ENCODE measurements at regions not wholly inside any gene's neighbourhood (a gene's known extent, or its start where the extent isn't known, plus 50 kb on each side); places are given as distances from the start of the nearest gene placed in this dataset.

DNA sequence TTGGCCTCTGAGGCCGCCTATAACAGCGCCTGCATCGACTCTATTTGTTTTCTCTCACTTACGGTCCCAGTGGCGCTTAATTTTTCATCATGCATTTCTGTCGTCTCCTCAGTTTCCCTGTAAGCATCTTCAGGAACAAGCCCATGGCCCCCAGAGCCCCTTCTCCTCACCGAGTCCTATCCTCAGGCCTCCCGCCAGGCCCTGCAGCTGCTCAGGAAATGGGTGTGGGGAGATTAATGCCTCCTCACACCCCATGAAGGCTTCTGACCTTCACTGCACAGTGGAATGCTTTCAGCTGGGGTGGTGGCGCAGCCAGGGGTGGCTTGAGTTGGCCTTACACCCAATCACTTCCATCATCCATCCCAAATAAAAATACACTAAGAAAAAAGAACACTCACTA lies 260.4 kb downstream of the FAM43A start (continued):
- TF ChIP-seq ZNF512B (CRISPR knock-in tag; IDR thresholded peaks at IDR 0.05; ENCODE audit: borderline replicate concordance) (no peak), RELA (CRISPR knock-in tag; IDR thresholded peaks at IDR 0.05) (no peak)

DNA sequence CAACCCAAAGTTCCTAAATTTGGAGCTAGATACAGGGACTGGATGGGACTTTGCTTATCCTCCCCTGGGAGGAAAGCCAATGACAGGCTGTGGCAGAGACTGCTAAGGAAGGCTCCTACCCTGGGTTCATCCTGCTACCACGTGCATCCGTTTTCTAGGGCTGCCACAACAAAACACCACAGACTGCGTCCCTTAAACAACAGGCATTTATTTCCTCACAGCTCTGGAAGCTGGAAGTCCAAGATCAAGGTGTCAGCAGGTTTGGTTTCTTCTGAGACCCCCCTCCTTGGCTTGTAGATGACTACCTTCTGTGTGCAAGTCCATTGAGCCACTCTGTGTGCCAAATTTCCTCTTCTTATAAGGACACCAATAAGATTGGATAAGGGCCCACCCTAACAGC lies 263.9 kb downstream of the FAM43A start:
- in situ Hi-C loops (cut with HindIII; ENCODE audit: extremely low pct_ligation_motif_present, low pct_unique_long_range_greater_than_20kb) (no loop called here), intact Hi-C loops (cut with micrococcal nuclease; ENCODE audit: unreplicated experiment) (no loop called here)
- no peaks in the 10 kb centered on the region for H4K20me1 ChIP-seq (ENCODE audit: insufficient read depth, low read length)
- H3K79me2 ChIP-seq (ENCODE audit: insufficient read depth, low read length): no peaks in the 10 kb centered on the region
- no TSS peak for BruUV-seq (replicated peaks)
- ATAC-seq (no peak), FAIRE-seq (no peak), DNase-seq (ENCODE audit: low spot score) (no peak)
- WGBS (ENCODE audit: low lambda C conversion rate): 56% methylated on average over 3 of the region's 3 CpGs
- no peak overlapping the region for H3K4me3 ChIP-seq (replicated peaks in 1 of 3; ENCODE audit: insufficient read depth in 1 of 3, low read depth in 2 of 3, low read length in 3 of 3)
- H2AFZ ChIP-seq (ENCODE audit: low read length): no peak overlapping the region
- no peaks in the 10 kb centered on the region for H3K9me3 ChIP-seq (ENCODE audit: low read length)
- H3K9ac ChIP-seq (ENCODE audit: insufficient read depth, low read depth, low read length): no peak overlapping the region
- no peak for TF ChIP-seq MZF1 (CRISPR knock-in tag; IDR thresholded peaks at IDR 0.05; ENCODE audit: borderline replicate concordance)
- no peak for TF ChIP-seq FLYWCH1 (CRISPR knock-in tag; IDR thresholded peaks at IDR 0.05)
- no peak for TF ChIP-seq TRIM24 (CRISPR knock-in tag; IDR thresholded peaks at IDR 0.05)
- TF ChIP-seq PAWR (CRISPR knock-in tag; IDR thresholded peaks at IDR 0.05; ENCODE audit: borderline replicate concordance): no peak
- no peak for TF ChIP-seq ZXDC (CRISPR knock-in tag; IDR thresholded peaks at IDR 0.05)
- TF ChIP-seq HOMEZ (CRISPR knock-in tag; IDR thresholded peaks at IDR 0.05; ENCODE audit: low read depth): no peak
- no peak for TF ChIP-seq ZNF484 (CRISPR knock-in tag; IDR thresholded peaks at IDR 0.05; ENCODE audit: borderline replicate concordance, low read depth)
- TF ChIP-seq JUN (CRISPR knock-in tag; IDR thresholded peaks at IDR 0.05): no peak
- no peak for TF ChIP-seq KDM4B (CRISPR knock-in tag; IDR thresholded peaks at IDR 0.05)
- no peak overlapping the region for H3K4me2 ChIP-seq (ENCODE audit: low read depth, low read length)
- POLR2A ChIA-PET: no interaction called here
- 0 out of 5 replicates have a peak, but pooled peaks cover 0 to 7% of the 10 kb centered on the region in 2 experiments for H3K27me3 ChIP-seq (ENCODE audit: control insufficient read depth in 1 of 2, insufficient read depth in 2 of 2, low read length in 2 of 2)
- no peak overlapping the region for H3K27ac ChIP-seq (ENCODE audit: extremely low read length, insufficient read depth, low read length)
- peaks cover 21% of the 10 kb centered on the region for H3K4me1 ChIP-seq (ENCODE audit: insufficient read depth, low read length)
- H3K36me3 ChIP-seq (replicated peaks in 1 of 2; ENCODE audit: control insufficient read depth in 1 of 2, insufficient read depth in 2 of 2, low read length in 2 of 2): no peaks in the 10 kb centered on the region
- CTCF ChIA-PET (ENCODE audit: low intra/inter-chr PET ratio, low total read pairs): no interaction called here
